ENCODE measurements at regions not wholly inside any gene's neighbourhood (a gene's known extent, or its start where the extent isn't known, plus 50 kb on each side); places are given as distances from the start of the nearest gene placed in this dataset.

DNA sequence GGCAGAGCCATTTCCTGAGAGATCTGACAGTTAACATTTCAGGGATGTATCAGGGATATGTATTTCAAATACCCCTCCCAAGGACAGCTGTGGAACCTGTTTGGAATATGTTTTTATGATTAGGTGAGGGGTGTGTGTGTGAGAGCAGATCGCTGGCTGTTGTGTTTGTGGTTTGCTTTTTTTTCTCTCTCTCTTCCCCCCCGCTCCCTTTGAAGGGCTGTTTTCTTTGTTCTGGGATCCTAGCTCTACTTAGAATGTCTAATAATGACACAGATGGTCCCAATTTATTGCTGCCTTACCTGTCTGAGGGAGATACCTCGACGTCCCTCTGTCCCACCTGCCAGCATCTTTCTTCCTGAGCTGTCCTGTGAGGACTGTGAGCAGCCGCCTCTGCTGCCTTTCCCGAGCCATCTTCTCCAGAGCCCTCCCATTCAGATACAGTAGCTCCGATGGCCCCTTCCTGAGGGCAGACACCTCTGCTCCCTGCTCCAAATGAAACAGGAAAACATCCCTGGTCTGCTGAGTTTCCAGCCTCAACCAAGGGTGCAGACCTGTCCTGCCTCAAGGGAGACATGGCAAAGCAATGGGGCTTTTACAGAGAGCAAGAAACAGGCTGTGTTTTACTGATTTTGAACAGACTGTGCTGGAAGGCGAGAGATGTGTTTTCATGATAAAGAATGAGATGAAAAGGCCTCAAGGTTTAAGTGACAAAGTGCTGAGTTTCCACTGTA is 138.0 kb upstream of the TNR start:
- TF ChIP-seq, protein P1, sequence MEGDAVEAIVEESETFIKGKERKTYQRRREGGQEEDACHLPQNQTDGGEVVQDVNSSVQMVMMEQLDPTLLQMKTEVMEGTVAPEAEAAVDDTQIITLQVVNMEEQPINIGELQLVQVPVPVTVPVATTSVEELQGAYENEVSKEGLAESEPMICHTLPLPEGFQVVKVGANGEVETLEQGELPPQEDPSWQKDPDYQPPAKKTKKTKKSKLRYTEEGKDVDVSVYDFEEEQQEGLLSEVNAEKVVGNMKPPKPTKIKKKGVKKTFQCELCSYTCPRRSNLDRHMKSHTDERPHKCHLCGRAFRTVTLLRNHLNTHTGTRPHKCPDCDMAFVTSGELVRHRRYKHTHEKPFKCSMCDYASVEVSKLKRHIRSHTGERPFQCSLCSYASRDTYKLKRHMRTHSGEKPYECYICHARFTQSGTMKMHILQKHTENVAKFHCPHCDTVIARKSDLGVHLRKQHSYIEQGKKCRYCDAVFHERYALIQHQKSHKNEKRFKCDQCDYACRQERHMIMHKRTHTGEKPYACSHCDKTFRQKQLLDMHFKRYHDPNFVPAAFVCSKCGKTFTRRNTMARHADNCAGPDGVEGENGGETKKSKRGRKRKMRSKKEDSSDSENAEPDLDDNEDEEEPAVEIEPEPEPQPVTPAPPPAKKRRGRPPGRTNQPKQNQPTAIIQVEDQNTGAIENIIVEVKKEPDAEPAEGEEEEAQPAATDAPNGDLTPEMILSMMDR (IDR thresholded peaks at IDR 0.05) = no peak
- TF ChIP-seq POLR2A (IDR thresholded peaks at IDR 0.05) = no peak
